NT2/D1 (cell line): ENCODE measurements at regions not wholly inside any gene's neighbourhood (a gene's known extent, or its start where the extent isn't known, plus 50 kb on each side); places are given as distances from the start of the nearest gene placed in this dataset.

Source experiments
- YY1 ChIP-seq: IDR thresholded peaks from 2 replicates; pipeline ENCODE4 v1.6.1; 2011; ENCODE audit not compliant: insufficient read length, insufficient read depth
- ZNF274 ChIP-seq: IDR thresholded peaks from 2 replicates; pipeline ENCODE4 v1.6.1; 2011; ENCODE audit warnings: mild to moderate bottlenecking, low read depth, low read length

- TF ChIP-seq YY1 (no peak), ZNF274 (no peak)
These were observed 605.4 kb upstream of the CLINT1 start for GRCh38 chr5:158464383-158464782.
